Immature natural killer cell (primary cell): ENCODE measurements at regions not wholly inside any gene's neighbourhood (a gene's known extent, or its start where the extent isn't known, plus 50 kb on each side); places are given as distances from the start of the nearest gene placed in this dataset.
"Not testable (repeated sequence)": the region's sequence is repeated elsewhere in the genome, so short reads cannot be mapped to it uniquely, and the experiment has no call there.

ENCODE experiments used
- DNase-seq, 3 donors: peaks; one replicate each; pipeline ENCODE4 v3.0.0; 2022; ENCODE audit warnings: mixed read lengths in 1 of 3
- H3K27ac Mint-ChIP-seq, 6 donors: one replicate each; pipeline ENCODE4 v1.8.0; 2020; ENCODE audit warnings: mixed read lengths in 6 of 6, mild to moderate bottlenecking in 5 of 6, inconsistent platforms in 4 of 6, moderate library complexity in 3 of 6
- H3K27me3 Mint-ChIP-seq, 3 donors: one replicate each; pipeline ENCODE4 v1.8.0; 2020 to 2021; ENCODE audit warnings: low read depth in 3 of 3, mild to moderate bottlenecking in 3 of 3, mixed read lengths in 3 of 3, moderate library complexity in 3 of 3, inconsistent platforms in 1 of 3
- H3K36me3 Mint-ChIP-seq, 3 donors: one replicate each; pipeline ENCODE4 v1.8.0; 2020; ENCODE audit warnings: mixed read lengths in 3 of 3, inconsistent platforms in 2 of 3, mild to moderate bottlenecking in 2 of 3
- H3K4me1 Mint-ChIP-seq, 2 donors: one replicate each; pipeline ENCODE4 v1.8.0; 2020; ENCODE audit warnings: inconsistent platforms in 2 of 2, mild to moderate bottlenecking in 2 of 2, mixed read lengths in 2 of 2, moderate library complexity in 1 of 2
- H3K4me3 Mint-ChIP-seq, 5 donors: one replicate each; pipeline ENCODE4 v1.8.0; 2020; ENCODE audit warnings: mild to moderate bottlenecking in 5 of 5, mixed read lengths in 5 of 5, inconsistent platforms in 3 of 5, moderate library complexity in 3 of 5
- H3K9me3 Mint-ChIP-seq, 6 donors: one replicate each; pipeline ENCODE4 v1.8.0; 2020; ENCODE audit warnings: mild to moderate bottlenecking in 6 of 6, mixed read lengths in 6 of 6, inconsistent platforms in 4 of 6, moderate library complexity in 3 of 6

DNA sequence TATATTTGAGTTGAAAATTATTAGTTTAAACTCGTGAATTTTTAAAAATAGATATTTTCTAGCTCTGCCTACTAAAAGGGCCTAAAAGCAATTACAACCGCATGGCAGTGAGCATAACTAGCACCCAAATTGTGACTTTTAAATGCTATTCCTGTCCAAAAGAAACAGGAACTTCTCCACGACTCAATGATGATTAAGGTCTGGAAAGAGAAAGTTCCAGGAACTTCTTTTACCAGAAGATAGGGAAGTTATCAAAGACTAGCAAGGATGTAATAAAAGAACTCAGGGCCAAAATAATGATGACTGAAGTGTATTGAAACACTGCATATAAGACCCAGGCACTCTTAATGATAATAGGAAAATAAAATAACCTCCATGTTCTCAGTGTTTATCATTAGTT is 313.0 kb downstream of the PLPP3 start:
- no peaks in the 10 kb centered on the region for H3K4me1 Mint-ChIP-seq
- DNase-seq = no peak
- H3K4me3 Mint-ChIP-seq = no peak overlapping the region
- H3K27me3 Mint-ChIP-seq = peaks cover 0 to 6% (median 2%) of the 10 kb centered on the region in 3 donors
- no peaks in the 10 kb centered on the region for H3K36me3 Mint-ChIP-seq
- no peak overlapping the region for H3K27ac Mint-ChIP-seq
- peaks cover 0 to 2% (median 0%) of the 10 kb centered on the region in 6 donors for H3K9me3 Mint-ChIP-seq

DNA sequence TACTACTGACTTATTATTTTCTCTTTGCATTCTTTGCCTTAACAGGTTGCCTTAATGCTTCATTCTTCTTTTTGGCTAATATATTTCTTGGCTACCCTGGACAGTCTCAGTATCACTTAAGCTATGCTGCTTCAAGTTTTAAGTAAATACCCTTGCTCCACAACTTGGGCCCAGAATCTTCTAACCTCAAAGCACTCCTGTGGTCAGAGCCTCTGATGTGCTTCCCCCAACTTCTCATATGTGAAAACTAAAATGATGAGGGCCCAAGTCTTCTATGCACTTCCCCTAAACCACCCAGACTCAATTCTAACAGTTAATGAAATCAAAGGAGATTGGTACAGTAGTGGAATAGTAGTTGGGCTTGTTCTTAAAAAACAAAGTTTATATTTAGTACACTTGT is 314.1 kb downstream of the PLPP3 start:
- DNase-seq = no peak
- no peaks in the 10 kb centered on the region for H3K36me3 Mint-ChIP-seq
- peaks cover 0 to under 1% (median 0%) of the 10 kb centered on the region in 6 donors for H3K9me3 Mint-ChIP-seq
- H3K27ac Mint-ChIP-seq = no peak overlapping the region
- no peak overlapping the region for H3K4me3 Mint-ChIP-seq
- peaks cover 0 to 2% (median 2%) of the 10 kb centered on the region in 3 donors for H3K27me3 Mint-ChIP-seq
- H3K4me1 Mint-ChIP-seq = no peaks in the 10 kb centered on the region

GRCh38 chr1:56263908-56264307 is 315.5 kb downstream of the PLPP3 start:
- H3K4me3 Mint-ChIP-seq = no peak overlapping the region
- H3K9me3 Mint-ChIP-seq = no peaks in the 10 kb centered on the region
- H3K36me3 Mint-ChIP-seq = no peaks in the 10 kb centered on the region
- peaks cover 0 to 2% (median 0%) of the 10 kb centered on the region in 3 donors for H3K27me3 Mint-ChIP-seq
- DNase-seq = no peak
- H3K4me1 Mint-ChIP-seq = no peaks in the 10 kb centered on the region
- H3K27ac Mint-ChIP-seq = no peak overlapping the region

DNA sequence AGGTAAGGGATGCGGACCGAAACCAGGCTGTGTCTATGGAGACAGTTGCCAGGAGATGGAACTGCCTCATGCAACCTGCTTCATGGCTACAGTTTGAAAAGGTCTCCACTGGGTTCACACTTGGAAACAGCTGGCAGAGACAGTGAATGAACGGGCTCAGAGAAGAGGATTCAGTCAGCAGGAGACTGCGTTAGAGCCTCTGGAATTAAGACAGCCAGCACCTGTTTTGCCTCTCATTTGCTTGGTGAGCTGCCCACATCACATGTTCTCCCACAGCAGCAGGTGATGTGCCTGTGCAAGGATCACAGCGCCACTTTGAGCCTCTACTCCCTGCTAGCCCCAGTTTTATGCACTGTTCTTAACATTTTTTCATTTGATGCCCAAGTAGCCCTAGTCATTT is 321.0 kb downstream of the PLPP3 start:
- Mint-ChIP-seq H3K4me3 (no peak overlapping the region), H3K27ac (no peak overlapping the region), H3K9me3 (peaks cover 0 to 4% (median 0%) of the 10 kb centered on the region in 6 donors), H3K36me3 (no peaks in the 10 kb centered on the region), H3K27me3 (peaks cover 0 to 1% (median 0%) of the 10 kb centered on the region in 3 donors), H3K4me1 (no peaks in the 10 kb centered on the region)
- DNase-seq = no peak

GRCh38 chr1:56257726-56258125 is 321.6 kb downstream of the PLPP3 start:
- H3K27ac Mint-ChIP-seq = no peak overlapping the region
- H3K4me1 Mint-ChIP-seq = no peaks in the 10 kb centered on the region
- H3K9me3 Mint-ChIP-seq = peaks cover 0 to 4% (median 0%) of the 10 kb centered on the region in 6 donors
- H3K4me3 Mint-ChIP-seq = no peak overlapping the region
- no peaks in the 10 kb centered on the region for H3K36me3 Mint-ChIP-seq
- peaks cover 0 to 1% (median 0%) of the 10 kb centered on the region in 3 donors for H3K27me3 Mint-ChIP-seq
- DNase-seq = no peak

DNA sequence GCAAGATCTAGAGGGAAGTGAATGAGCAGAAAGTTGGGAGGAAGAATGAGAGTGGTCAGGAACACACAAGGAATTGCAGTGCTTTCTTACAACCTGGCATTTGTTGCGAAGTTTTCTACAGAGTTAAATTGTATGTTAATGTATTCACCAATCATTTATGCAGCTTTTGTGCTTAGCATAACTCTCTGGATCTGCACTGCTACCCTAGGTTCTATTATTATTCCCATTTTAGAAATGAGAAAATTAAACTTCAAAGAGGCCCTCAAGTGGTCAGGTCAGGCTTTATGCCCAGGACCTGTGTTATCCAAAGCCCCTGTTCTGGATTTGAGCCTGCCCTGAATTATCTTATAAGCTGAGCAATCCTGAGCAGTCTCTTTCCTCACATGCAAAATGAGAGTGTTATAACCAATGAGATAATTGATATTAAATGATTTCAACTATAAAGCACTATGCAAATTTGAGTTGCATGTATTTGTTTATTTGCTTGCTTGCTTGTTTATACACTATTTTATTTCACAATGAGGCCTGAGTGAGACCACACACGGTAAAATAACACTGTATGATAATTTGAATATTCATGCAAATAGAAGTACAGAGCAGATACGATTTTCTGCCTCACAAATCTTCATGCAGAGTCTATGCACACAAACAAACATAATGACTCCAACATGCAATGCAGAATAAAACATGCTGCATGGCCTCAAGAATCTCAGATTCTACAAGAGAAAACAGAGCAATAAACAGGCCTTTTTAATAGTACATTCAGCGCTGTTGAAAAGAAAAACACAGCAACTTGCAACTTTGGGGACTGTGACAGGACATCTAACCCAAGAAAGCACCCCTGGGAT is 323.0 kb downstream of the PLPP3 start:
- Mint-ChIP-seq H3K9me3 (peaks cover 0 to 4% (median 0%) of the 10 kb centered on the region in 6 donors), H3K4me1 (no peaks in the 10 kb centered on the region), H3K27ac (no peak overlapping the region), H3K27me3 (peaks cover 0 to 1% (median 0%) of the 10 kb centered on the region in 3 donors), H3K36me3 (no peaks in the 10 kb centered on the region), H3K4me3 (no peak overlapping the region)
- no peak for DNase-seq

GRCh38 chr1:56255516-56256152 is 323.7 kb downstream of the PLPP3 start:
- Mint-ChIP-seq H3K4me3 (no peak overlapping the region), H3K27ac (no peak overlapping the region), H3K9me3 (peaks cover 0 to 4% (median 0%) of the 10 kb centered on the region in 6 donors), H3K4me1 (no peaks in the 10 kb centered on the region), H3K27me3 (peaks cover 0 to 1% (median 0%) of the 10 kb centered on the region in 3 donors), H3K36me3 (no peaks in the 10 kb centered on the region)
- DNase-seq = no peak

GRCh38 chr1:56254130-56254529 is 325.2 kb downstream of the PLPP3 start:
- Mint-ChIP-seq H3K27ac (no peak overlapping the region), H3K4me3 (no peak overlapping the region), H3K9me3 (peaks cover 0 to 4% (median 0%) of the 10 kb centered on the region in 6 donors), H3K4me1 (no peaks in the 10 kb centered on the region), H3K27me3 (peaks cover 0 to 1% (median 0%) of the 10 kb centered on the region in 3 donors), H3K36me3 (no peaks in the 10 kb centered on the region)
- no peak for DNase-seq

- no peak for DNase-seq
- Mint-ChIP-seq H3K36me3 (no peaks in the 10 kb centered on the region), H3K9me3 (peaks cover 0 to 4% (median 0%) of the 10 kb centered on the region in 6 donors), H3K4me1 (no peaks in the 10 kb centered on the region), H3K4me3 (no peak overlapping the region), H3K27ac (no peak overlapping the region), H3K27me3 (peaks cover 0 to 1% (median 1%) of the 10 kb centered on the region in 3 donors)
These were observed 328.6 kb downstream of the PLPP3 start for GRCh38 chr1:56250809-56251208.

- Mint-ChIP-seq H3K27me3 (peaks cover 0 to 1% (median 0%) of the 10 kb centered on the region in 3 donors), H3K27ac (no peak overlapping the region), H3K9me3 (peaks cover 0 to 2% (median 0%) of the 10 kb centered on the region in 6 donors), H3K36me3 (no peaks in the 10 kb centered on the region), H3K4me3 (no peak overlapping the region), H3K4me1 (no peaks in the 10 kb centered on the region)
- no peak for DNase-seq
These were observed 330.1 kb downstream of the PLPP3 start for GRCh38 chr1:56249234-56249633.

- Mint-ChIP-seq H3K4me3 (no peak overlapping the region), H3K36me3 (no peaks in the 10 kb centered on the region), H3K4me1 (no peaks in the 10 kb centered on the region), H3K27ac (no peak overlapping the region), H3K9me3 (peaks cover 0 to 2% (median 0%) of the 10 kb centered on the region in 6 donors), H3K27me3 (peaks cover 0 to 1% (median 0%) of the 10 kb centered on the region in 3 donors)
- DNase-seq = no peak
These were observed 331.2 kb downstream of the PLPP3 start for GRCh38 chr1:56248138-56248537.

- not testable (repeated sequence) for H3K27me3 Mint-ChIP-seq, H3K9me3 Mint-ChIP-seq, DNase-seq, H3K36me3 Mint-ChIP-seq, H3K4me3 Mint-ChIP-seq, H3K4me1 Mint-ChIP-seq, H3K27ac Mint-ChIP-seq
These were observed 332.6 kb downstream of the PLPP3 start for GRCh38 chr1:56246726-56247125.

GRCh38 chr1:56240400-56240799 is 339.0 kb downstream of the PLPP3 start:
- peaks cover 0 to 13% (median 4%) of the 10 kb centered on the region in 6 donors for H3K9me3 Mint-ChIP-seq
- H3K27ac Mint-ChIP-seq = no peak overlapping the region
- H3K4me3 Mint-ChIP-seq = no peak overlapping the region
- H3K4me1 Mint-ChIP-seq = no peaks in the 10 kb centered on the region
- DNase-seq = no peak
- H3K36me3 Mint-ChIP-seq = no peaks in the 10 kb centered on the region
- peaks cover 0 to 3% (median 2%) of the 10 kb centered on the region in 3 donors for H3K27me3 Mint-ChIP-seq

- no peak for DNase-seq
- Mint-ChIP-seq H3K36me3 (no peaks in the 10 kb centered on the region), H3K27ac (no peak overlapping the region), H3K27me3 (peaks cover 0 to 3% (median 2%) of the 10 kb centered on the region in 3 donors), H3K4me3 (no peak overlapping the region), H3K4me1 (no peaks in the 10 kb centered on the region), H3K9me3 (peaks cover 0 to 9% (median 5%) of the 10 kb centered on the region in 6 donors)
These were observed 341.8 kb downstream of the PLPP3 start for GRCh38 chr1:56237491-56238064.
